NOMO-1 (cell line): ENCODE measurements at regions not wholly inside any gene's neighbourhood (a gene's known extent, or its start where the extent isn't known, plus 50 kb on each side); places are given as distances from the start of the nearest gene placed in this dataset.
"Not testable (repeated sequence)": the region's sequence is repeated elsewhere in the genome, so short reads cannot be mapped to it uniquely, and the experiment has no call there.

Experiments used
- DNase-seq, 2 experiments: peaks; one replicate each; lab custom pipeline; 2025; ENCODE audit not compliant: unreplicated experiment in 2 of 2; lab: John Stamatoyannopoulos, UW

DNA sequence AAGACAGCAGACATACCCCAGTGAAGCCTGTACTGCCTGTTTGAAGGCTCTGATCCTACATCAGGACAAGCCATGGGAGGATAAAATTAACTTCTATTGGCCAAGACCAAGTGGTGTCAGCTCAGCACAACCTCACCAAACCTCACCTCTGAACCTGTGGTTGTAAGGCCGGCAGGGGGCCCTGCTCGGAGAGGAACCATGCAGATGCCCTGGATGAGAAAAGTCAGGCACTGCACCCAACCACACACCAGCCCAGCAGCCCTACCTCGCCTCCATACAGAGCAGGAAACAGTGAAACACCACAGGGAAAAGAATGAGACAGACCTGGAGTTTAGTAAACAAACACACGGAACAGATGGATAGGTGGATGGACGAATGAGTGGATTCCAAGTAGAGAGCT, 70.0 kb upstream of the PAX7 start:
- no peak for DNase-seq

DNA sequence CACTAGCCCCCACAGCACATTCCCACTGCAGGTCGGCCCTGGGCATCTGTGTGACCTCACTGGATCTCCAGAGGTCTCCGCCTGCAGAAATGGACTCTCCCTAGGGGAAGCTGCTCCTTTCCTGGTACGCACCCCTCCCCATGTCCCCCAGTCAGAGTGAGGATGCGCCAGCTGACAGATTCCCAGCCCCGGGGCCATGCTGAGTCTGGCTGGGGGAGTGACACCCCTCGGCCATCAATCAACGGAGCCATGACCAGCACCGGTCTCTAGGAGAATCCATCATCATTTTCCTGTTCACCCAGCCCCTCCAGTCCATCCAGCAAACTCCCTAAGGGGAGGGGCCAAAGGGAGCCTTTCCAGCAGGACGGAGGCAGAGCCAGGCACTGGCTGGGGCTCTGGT, 68.7 kb upstream of the PAX7 start:
- DNase-seq, result no peak

DNA sequence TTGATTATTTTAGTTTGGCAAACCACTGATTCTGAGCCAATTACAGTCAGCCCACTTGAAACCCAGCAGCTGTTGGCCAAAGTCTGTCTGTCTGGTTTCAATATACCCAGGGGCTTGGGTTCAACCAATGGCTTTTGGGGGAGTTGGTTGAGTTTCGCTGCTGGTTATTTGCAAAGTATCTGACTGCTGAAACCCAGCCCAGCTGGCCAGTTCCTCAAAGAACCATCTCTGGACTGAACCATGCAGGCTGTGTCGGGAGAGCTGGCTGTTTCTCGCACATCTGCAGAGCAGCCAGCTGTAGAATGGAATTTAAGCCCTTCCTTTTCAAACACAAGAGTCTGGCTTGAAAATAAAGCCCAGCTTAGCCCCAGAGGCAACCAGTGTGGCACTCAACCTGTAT, 66.0 kb upstream of the PAX7 start:
- DNase-seq, result no peak

DNA sequence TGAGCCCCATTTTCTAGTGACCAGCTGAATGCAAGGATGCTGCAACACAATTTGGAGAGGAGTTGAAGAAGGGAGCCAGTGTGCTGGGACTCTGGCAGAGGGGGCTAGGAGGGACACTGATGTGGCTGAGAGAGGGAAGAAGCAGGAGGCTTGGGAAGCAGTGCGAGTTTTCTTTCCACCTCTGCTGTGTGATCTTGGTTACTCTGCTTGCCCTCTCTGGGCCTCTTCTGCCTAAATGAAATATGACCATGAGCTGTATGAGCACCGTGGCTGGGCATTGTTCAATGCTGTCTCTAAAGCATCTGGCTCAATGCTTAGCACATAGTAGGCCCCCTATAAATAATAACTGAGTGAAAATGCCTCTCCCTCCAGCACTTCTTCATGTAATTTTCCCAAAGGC, 65.3 kb upstream of the PAX7 start:
- no peak for DNase-seq

DNA sequence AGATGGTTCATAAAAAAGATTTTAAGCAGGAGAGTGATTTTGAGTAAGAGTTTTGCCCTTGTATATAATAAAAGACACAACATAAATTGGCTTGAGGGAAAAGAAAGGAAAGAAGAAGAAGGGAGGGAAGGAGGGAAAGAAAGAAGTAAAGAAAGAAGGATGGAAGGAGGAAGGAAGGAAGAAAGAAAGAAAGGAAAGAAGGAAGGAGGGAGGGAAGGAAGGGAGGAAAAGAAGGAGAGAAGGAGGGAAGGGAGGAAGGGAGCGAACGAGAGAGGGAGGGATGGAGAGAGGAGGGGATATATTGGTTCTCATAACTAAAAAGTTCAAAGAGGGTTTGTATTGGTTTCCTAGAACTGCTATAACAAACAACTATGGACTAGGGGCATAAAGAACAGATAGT, 62.2 kb upstream of the PAX7 start:
- DNase-seq, result no peak

DNA sequence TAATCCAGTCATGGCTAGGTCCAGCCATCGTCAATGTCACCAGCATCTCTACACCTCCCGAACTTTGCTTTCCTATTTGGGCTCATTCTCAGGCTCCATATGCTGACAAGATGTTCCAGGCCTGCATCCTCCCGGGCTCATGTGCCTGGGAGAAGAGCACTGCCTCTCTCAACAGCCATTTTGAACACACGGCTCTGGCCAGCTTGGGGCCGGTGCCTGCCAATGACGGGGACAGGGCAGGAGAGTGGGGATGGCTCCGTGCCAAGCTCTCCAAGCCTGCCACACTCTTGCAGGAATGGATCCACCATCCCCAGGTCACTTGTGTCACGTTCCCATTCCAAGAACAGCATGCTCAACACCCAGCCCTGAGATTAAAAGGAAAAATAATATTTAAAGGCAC, 61.4 kb upstream of the PAX7 start:
- DNase-seq, result no peak

DNA sequence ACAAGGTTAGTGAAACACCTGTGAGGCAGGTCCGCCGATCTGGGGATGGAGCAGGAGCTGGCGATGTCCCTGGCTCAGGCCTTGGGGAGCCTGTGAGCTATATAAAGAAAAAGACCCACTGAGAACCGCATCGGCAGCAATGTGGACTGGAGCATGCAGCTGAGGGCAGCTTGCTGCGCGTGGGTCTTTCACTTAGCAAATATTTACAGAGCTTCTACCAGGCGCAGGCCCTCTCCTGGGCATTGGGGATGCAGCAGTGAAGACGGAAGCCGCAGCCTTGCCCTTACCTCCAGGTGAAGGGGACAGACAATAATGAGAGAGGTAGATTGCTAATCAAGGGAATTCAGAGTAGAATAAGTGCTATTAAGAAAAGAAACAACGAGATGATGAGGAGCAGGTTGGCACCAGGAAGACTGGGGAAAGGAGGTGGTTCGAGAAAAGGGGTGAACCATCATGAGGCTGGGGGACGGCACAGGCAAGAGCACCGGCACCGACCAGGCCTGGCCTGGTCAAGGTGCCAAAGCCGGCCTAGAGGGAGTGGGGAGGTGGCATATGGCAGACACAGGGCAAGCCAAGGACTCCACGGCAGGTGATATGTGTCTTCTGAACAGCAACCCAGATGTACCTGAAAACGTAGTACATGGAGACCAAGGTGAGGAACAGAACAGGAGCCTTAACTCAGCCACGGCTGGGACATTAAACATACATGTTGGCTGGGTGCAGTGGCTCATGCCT, 60.7 kb upstream of the PAX7 start:
- no peak for DNase-seq

DNA sequence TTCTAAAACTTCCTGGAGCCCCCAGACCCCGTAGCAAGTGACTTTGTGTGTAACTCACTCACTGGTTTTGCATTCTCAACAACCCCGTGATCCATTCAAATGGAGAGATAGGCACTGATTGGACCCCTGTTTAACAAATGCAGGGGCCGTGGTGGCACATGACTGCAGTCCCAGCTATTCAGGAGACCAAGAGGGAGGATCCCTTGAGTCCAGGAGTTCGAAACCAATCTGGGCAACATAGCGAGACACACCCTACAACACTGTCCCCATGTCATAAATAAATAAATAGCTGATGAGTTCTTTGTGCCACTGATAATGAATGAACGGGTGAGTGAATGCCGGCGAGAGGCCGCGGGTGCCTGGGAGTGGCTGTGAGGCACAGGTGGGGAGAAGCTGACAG, 59.4 kb upstream of the PAX7 start:
- DNase-seq, result no peak

DNA sequence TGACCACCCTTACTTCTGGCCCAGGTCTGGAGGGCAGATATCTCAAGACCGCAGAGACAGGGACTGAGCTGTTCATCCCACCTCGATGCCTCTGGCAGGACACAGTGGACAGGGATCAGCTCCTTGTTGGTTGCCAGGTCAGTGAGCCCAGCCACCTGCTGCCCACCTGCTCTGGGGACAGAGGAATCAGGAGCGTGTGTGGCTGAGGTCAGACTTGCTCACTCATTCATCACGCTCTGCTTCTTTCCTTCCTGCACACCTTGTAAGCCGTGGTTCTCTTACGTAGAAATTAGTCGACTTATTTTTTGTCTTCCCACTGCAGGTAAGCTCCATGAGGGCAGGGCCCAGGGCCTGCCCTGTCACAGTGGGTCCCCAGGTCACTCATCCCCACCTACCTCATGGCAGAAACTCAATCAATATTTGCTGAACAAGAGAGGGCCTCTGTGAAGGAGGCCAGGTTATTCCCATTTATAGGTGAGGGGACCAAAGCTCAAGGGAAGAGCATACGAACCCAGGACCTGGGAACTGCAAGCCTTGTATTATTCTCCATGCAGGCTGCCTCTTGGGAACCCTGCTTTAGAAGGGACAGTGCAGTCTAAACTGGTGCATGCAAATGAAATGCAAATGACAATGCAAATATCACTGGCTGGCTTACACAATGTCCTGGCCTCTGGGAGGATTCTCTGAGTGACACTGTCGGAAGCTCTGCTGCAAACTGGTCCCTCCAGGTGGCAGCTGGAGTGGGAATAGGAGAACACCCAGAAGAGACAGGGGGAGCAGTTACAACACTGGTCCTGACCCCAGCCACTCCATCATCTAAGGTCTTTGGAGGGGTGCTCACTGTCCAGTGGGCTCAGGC, 58.4 kb upstream of the PAX7 start:
- DNase-seq, result no peak

DNA sequence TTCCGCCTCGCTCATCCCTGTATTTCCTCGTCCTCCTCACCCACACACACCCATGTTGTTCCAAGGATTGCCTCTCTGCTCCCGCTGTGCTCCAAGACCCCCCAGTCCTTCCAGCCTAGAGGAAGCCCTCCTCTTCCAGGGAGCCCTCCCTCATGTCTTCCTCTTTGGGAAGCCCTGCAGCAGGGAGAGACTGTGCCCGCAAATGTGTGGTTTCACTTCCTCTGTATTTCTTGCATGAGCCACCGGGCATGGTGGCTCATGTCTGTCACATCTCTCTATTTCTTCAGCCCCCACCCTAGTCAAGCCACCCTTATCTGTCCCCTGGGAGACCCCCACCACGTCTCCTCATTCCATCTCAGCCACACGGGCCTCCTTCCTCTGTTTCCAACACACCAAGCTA, 57.5 kb upstream of the PAX7 start:
- DNase-seq, result peak in 1 of 2 experiments; percentile 2

DNA sequence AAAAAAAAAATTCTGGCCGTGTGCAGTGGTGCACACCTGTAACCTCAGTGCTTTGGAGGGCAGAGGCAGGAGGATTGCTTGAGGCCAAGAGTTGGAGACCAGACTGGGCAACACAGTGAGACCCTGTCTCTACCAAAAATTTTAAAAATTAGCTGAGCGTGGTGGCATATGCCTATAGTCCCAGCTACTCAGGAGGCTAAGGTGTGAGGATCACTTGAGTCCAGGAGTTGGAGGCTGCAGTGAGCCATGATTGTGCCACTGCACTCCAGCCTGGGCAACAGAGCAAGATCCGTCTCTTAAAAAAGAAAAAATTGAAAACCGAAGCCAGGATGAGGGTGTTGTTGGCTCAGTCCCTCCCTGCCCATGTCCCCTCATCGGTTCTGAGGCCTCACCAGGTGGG, 55.9 kb upstream of the PAX7 start:
- no peak for DNase-seq

DNA sequence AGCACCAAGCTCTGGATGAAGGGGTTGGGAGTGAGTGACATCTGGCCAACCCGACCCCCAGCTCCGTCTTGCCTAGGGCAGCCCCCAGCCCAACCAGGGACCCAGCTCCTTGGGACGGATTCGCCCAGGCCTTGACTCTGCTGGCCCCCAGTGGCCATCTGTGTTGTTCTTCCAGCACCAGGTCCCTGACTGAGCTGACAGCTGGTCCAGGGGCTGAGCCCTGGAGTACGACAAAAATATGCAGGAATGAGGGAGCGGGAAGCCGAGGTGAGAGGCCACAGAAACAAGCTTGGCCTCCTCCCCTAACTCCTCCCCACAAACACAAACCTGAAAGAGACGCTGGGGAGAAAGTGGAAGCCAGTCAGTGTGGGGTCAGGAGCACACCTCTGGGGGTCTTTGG, 55.0 kb upstream of the PAX7 start:
- no peak for DNase-seq

DNA sequence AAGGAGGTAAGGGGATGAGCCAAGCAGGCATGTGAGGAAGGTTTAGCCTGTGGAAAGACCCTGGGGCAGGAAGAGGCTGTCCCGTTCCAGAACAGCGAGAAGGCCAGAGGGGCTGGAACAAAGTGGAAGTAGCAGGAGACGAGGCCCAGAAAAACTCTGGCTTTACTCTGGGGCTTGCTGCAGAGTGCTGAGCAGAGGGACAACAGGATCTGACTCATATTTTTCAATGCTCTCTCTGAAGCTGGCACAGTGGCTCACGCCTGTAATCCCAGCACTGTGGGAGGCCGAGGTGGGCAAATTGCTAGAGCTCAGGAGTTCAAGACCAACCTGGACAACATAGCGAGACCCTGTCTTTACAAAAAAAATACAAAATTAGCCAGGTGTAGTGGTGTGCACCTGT, 52.4 kb upstream of the PAX7 start:
- no peak for DNase-seq

DNA sequence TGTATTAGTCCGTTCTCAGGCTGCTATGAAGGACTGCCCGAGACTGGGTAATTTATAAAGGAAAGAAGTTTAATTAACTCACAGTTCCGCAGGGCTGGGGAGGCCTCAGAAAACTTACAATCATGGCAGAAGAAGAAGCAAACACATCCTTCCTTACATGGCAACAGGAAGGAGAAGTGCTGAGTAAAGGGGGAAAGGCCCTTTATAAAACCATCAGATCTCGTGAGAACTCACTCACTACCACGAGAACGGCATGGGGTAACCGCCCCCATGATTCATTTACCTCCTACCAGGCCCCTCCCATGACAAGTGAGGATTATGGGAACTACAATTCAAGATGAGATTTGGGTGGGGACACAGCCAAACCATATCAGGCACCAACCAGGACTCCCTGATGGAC, 51.4 kb upstream of the PAX7 start:
- DNase-seq, result not testable (repeated sequence)

DNA sequence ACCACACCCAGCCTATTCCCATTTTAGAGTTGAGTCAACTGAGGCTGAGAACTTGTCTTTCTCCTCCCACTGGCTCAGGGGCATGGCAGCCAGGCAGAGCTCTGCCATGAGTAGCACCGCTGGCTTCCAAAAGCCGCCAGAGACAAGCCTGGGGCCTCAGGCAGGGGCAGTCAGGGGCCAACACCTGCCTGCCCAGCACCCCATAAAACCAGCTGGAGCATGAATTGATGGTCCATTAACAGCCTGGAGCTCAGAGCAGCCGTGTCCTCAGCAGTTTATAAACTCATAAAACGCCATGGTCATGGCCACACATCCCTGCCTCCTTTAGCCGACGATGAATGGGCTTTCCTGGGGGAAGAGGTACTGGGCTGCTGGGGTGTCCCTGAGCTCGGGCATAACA, 50.6 kb upstream of the PAX7 start:
- no peak for DNase-seq

DNA sequence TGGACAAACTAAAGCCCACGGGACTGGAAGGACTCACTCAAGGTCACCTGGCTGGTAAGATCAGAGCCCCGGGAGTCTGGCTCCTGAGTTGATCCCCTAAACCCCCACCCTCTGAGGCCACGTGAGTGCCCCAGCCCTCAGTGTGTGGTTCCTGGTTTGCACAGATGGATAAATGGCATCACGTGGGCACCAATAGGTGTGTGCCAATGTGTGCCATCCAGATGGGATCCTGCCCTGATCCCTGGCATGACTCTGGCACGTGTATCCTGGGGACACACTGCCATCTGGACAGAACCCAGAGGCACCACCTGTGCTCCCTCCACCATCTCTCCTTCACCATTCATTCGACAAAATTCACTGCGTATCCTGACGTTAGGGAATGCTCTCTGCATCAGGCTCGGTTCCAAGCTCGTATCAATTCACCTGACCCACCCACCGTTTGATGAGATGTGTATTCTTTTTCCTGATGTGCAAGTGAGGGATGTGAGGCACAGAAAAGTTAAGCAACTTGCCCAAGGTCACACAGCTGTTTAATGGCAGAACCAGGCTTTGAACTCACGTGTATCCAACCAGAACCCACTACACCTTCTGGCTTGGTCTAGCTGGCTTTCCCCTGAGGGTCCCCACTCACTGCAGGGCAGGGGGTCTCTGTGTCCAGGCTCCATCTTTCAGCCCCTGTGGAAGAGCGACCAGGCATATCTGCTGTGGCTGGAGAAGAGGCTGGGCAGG, 49.8 kb upstream of the PAX7 start:
- no peak for DNase-seq
